Psoas muscle (tissue), 7 donors: ENCODE measurements at regions not wholly inside any gene's neighbourhood (a gene's known extent, or its start where the extent isn't known, plus 50 kb on each side); places are given as distances from the start of the nearest gene placed in this dataset.

Source experiments
- ATAC-seq, 4 donors: fragments of 200-7000 bp; cut with Tn5 transposase; one replicate each; pipeline ENCODE4 v1.9.1; 2020; ENCODE audit warnings: moderate library complexity in 3 of 4, mild to moderate bottlenecking in 2 of 4
- DNase-seq, 2 donors: peaks; one replicate each; pipeline ENCODE4 v3.0.0-alpha.2; 2020
- H3K27ac ChIP-seq: fragments of 200-600 bp; one replicate; pipeline ENCODE4 v1.8.0; 2022
- H3K27me3 ChIP-seq, 3 donors: fragments of 200-600 bp in 1 of 3; one replicate each; pipeline versions ENCODE4 v1.6.1 to v1.8.0; 2013 to 2022; ENCODE audit warnings: low read length in 2 of 3, mild to moderate bottlenecking in 2 of 3, moderate library complexity in 1 of 3; ENCODE audit not compliant: insufficient read depth in 3 of 3
- H3K36me3 ChIP-seq, 2 donors: fragments of 200-600 bp in 1 of 2; one replicate each; pipeline versions ENCODE4 v1.6.1 to v1.8.0; 2013 to 2022; ENCODE audit warnings: low read depth in 1 of 2, mild to moderate bottlenecking in 1 of 2, moderate library complexity in 1 of 2; ENCODE audit not compliant: insufficient read depth in 1 of 2
- H3K4me1 ChIP-seq: fragments of 200-600 bp; one replicate; pipeline ENCODE4 v1.8.0; 2022
- H3K4me3 ChIP-seq: fragments of 200-600 bp; one replicate; pipeline ENCODE4 v1.8.0; 2022; ENCODE audit warnings: mild to moderate bottlenecking
- H3K9me3 ChIP-seq: fragments of 200-600 bp; one replicate; pipeline ENCODE4 v1.8.0; 2022
- CTCF ChIP-seq: fragments of 200-600 bp; IDR thresholded peaks from one replicate; pipeline ENCODE4 v1.8.0; 2022; ENCODE audit warnings: antibody characterized with exemption
- WGBS, 3 donors: extraction: QIAGEN DNeasy Blood & Tissue Kit; methylation state at CpG; one replicate each; pipeline versions ENCODE4 v1.1.6 to v1.1.7; 2013; 5-methylcytosine and 5-hydroxymethylcytosine counted together
- intact Hi-C, 2 donors: fragments of 100-400 bp; cut with DNase I; formaldehyde crosslinking; loops; one replicate each; pipeline versions ENCODE4 v1.11.0 to v1.14.2; 2022
- donor health status: healthy with polysubstance abuse.
- donor health status: DM: no; HTN: no; CAD: no; lungs with moderate emphysema.
- donor health status: Bipolar disorder and iron deficiency.
- donor health status: healthy.
- donor health status: DM: yes; HTN: yes; CAD: no.
- donor health status: DM: no; HTN: no; CAD: no.
- donor health status: DM: yes; HTN: yes; CAD: no.

DNA sequence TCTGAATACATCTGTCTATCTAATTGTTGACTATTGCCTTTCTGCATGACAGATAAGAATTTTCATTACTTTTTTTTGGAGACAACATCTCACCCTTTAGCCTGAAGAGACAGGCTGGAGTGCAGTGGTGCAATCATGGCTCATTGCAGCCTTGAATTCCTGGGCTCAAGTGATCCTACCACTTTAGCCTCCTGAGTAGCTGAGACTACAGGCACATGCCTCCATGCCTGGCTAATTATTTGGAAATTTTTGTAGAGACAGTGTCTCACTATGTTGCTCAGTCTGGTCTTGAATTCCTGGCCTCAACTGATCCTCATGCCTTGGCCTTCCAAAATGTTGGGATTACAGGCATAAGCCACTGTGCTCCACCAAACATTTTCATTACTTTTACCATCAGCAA is 99.8 kb upstream of the ELAC2 start:
- intact Hi-C loops = no loop called here
- Histone ChIP-seq H3K36me3 (no peaks in the 10 kb centered on the region), H3K4me1 (no peaks in the 10 kb centered on the region), H3K4me3 (no peak overlapping the region), H3K9me3 (no peaks in the 10 kb centered on the region), H3K27me3 (peaks cover 0 to 2% (median 0%) of the 10 kb centered on the region in 3 donors), H3K27ac (no peak overlapping the region)
- ATAC-seq = no peak
- TF ChIP-seq CTCF = no peak
- no peak for DNase-seq

- 2 to 4% (median 4%) methylated on average over 16 of the region's 16 CpGs for WGBS, 3 donors
- ATAC-seq = no peak
- Histone ChIP-seq H3K27me3 (peaks cover 0 to 2% (median 0%) of the 10 kb centered on the region in 3 donors), H3K27ac (no peak overlapping the region), H3K4me1 (no peaks in the 10 kb centered on the region), H3K36me3 (no peaks in the 10 kb centered on the region), H3K4me3 (no peak overlapping the region), H3K9me3 (no peaks in the 10 kb centered on the region)
- intact Hi-C loops = no loop called here
- no peak for DNase-seq
- peak; percentile 24 for TF ChIP-seq CTCF
These were observed 96.8 kb upstream of the ELAC2 start for GRCh38 chr17:13114601-13115031.

DNA sequence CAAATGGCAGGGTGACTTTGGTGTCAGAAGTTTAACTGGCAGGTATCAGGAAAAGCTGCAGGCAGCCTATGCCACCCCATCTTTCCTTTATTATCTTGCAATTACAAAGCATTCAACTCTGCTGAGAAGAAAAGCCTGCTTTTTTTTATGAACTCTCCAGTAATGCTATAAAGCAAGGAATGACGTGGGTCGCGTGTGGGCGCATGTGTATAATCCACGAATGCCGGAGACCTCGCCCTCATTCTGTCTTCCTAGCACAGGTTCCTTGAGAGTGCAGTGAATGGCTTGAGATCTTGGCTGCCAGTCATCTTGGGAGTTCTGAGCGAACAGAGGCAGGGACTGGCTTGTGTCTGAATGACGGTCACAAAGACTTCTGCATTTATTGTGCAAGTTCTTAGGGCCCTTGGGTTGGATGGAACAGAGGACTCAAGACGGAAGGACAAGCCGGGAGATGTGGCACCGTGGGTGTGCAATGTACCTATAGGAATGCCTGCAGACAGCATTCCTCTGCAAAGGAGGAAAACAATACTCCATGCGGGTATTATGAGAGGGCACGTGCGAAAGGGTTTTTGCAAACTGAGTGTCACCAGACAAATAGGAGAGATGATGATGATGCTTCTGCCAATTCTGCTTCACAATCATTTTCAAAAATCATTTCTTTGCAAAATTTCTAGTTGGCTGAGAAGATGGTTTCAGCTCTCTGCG is 96.1 kb upstream of the ELAC2 start:
- H3K9me3 ChIP-seq = no peaks in the 10 kb centered on the region
- intact Hi-C loops = no loop called here
- ATAC-seq = no peak
- no peaks in the 10 kb centered on the region for H3K36me3 ChIP-seq
- DNase-seq = no peak
- 74 to 77% (median 76%) methylated on average over 16 of the region's 16 CpGs for WGBS, 3 donors
- peaks cover 0 to 2% (median 0%) of the 10 kb centered on the region in 3 donors for H3K27me3 ChIP-seq
- no peak for TF ChIP-seq CTCF
- no peak overlapping the region for H3K27ac ChIP-seq
- H3K4me1 ChIP-seq = no peaks in the 10 kb centered on the region
- no peak overlapping the region for H3K4me3 ChIP-seq

DNA sequence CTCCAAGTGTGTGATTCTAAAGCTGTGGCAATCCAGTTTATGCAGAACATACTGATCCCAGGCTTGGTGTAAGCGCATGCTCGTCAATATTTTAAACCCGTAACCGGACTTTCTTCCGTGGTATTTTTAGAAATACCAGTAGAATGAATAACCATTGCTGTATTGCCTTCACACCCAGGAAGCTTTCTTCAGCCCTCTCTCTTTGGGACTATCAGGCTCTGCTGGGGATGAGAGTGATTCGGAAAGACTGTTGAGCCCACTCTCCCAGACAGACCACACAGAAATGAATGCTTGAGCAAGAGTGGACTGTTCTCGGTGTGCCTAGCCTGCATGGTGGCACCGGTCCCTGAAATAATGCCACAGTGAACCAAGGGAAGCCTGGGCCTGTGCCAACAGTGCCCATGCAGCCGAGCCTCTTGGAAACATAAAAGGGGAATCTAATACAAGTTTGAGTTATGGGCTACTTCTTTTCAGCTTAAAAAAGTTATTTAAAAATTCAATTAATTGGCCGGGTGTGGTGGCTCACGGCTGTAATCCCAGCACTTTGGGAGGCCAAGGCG is 89.9 kb upstream of the ELAC2 start:
- intact Hi-C loops = no loop called here
- H3K4me1 ChIP-seq = no peaks in the 10 kb centered on the region
- TF ChIP-seq CTCF = no peak
- H3K4me3 ChIP-seq = no peak overlapping the region
- no peaks in the 10 kb centered on the region for H3K36me3 ChIP-seq
- ATAC-seq (no peak), DNase-seq (no peak)
- H3K27ac ChIP-seq = no peak overlapping the region
- WGBS, 3 donors = 48 to 70% (median 53%) methylated on average over 12 of the region's 12 CpGs
- no peaks in the 10 kb centered on the region for H3K27me3 ChIP-seq
- no peaks in the 10 kb centered on the region for H3K9me3 ChIP-seq

- Histone ChIP-seq H3K9me3 (no peaks in the 10 kb centered on the region), H3K4me3 (no peak overlapping the region), H3K4me1 (no peaks in the 10 kb centered on the region), H3K27me3 (no peaks in the 10 kb centered on the region), H3K36me3 (no peaks in the 10 kb centered on the region), H3K27ac (no peak overlapping the region)
- intact Hi-C loops = no loop called here
- no peak for TF ChIP-seq CTCF
- 53 to 62% (median 58%) methylated on average over 5 of the region's 5 CpGs for WGBS, 3 donors
- ATAC-seq (no peak), DNase-seq (no peak)
These were observed 88.3 kb upstream of the ELAC2 start for GRCh38 chr17:13106171-13106570.
